Panc1 (cell line): ENCODE measurements at regions not wholly inside any gene's neighbourhood (a gene's known extent, or its start where the extent isn't known, plus 50 kb on each side); places are given as distances from the start of the nearest gene placed in this dataset.

Source experiments
- ATAC-seq: fragments of 200-7000 bp; cut with Tn5 transposase; 2 replicates; pipeline ENCODE4 v1.9.1; 2020; ENCODE audit warnings: mild to moderate bottlenecking, moderate library complexity
- BruUV-seq: library from RNA; stranded (reverse); fragments of 400-500 nt; replicated peaks from 2 replicates; lab custom pipeline; 2021; lab: Mats Ljungman, UMichigan
- CTCF ChIA-PET: fragments of 300-600 bp; sonication (Branson Sonifier 250); formaldehyde crosslinking; loops from one replicate; lab custom pipeline; 2022; ENCODE audit warnings: antibody characterized with exemption; lab: Charles Lee
- POLR2A ChIA-PET: fragments of 300-600 bp; sonication (Branson Sonifier 250); formaldehyde crosslinking; loops from one replicate; lab custom pipeline; 2022; ENCODE audit warnings: antibody characterized with exemption; lab: Charles Lee
- DNase-seq: peaks from one replicate; pipeline ENCODE4 v3.0.0-alpha.2; 2010; ENCODE audit warnings: low read depth, low spot score
- H3K27ac ChIP-seq: 2 replicates; pipeline ENCODE4 v1.5.1; 2011; ENCODE audit warnings: mild to moderate bottlenecking, low read length, inconsistent platforms
- H3K27me3 ChIP-seq: fragments of 200-500 bp; sonication (Bioruptor generic); 2 replicates; pipeline ENCODE4 v1.6.0; 2014; ENCODE audit warnings: low read length, inconsistent platforms; ENCODE audit not compliant: control insufficient read depth, insufficient read depth
- H3K36me3 ChIP-seq: fragments of 200-500 bp; sonication (Bioruptor generic); 2 replicates; pipeline ENCODE4 v1.5.1; 2014; ENCODE audit warnings: inconsistent platforms, mild to moderate bottlenecking, low read length, moderate library complexity; ENCODE audit not compliant: control insufficient read depth, insufficient read depth
- H3K4me1 ChIP-seq: 2 replicates; pipeline ENCODE4 v1.5.1; 2011; ENCODE audit warnings: inconsistent platforms, mild to moderate bottlenecking, low read length, moderate library complexity; ENCODE audit not compliant: control insufficient read depth, insufficient read depth
- H3K4me3 ChIP-seq, 2 experiments: 2 replicates each; pipeline ENCODE4 v1.5.1; 2011 to 2012; ENCODE audit warnings: low read depth in 2 of 2, low read length in 2 of 2, mild to moderate bottlenecking in 2 of 2, inconsistent platforms in 1 of 2, moderate library complexity in 1 of 2
- H3K9me3 ChIP-seq: fragments of 200-500 bp; sonication (Bioruptor generic); 2 replicates; pipeline ENCODE4 v1.5.1; 2014; ENCODE audit warnings: low read depth, mild to moderate bottlenecking, inconsistent platforms, low read length, moderate library complexity; ENCODE audit not compliant: control insufficient read depth, insufficient read depth
- CTCF ChIP-seq: fragments of 450-650 bp; IDR thresholded peaks from 2 replicates; pipeline ENCODE4 v1.5.1; 2017; ENCODE audit warnings: mild to moderate bottlenecking
- POLR2AphosphoS5 ChIP-seq: IDR thresholded peaks from 2 replicates; pipeline ENCODE4 v1.6.1; 2012; ENCODE audit warnings: mild to moderate bottlenecking, low read depth, low read length, moderate library complexity
- REST ChIP-seq, 2 experiments: IDR thresholded peaks; 2 replicates each; pipeline ENCODE4 v1.6.1; 2011 to 2012; ENCODE audit warnings: low read depth in 2 of 2, control low read depth in 1 of 2, low read length in 1 of 2, mild to moderate bottlenecking in 1 of 2, moderate library complexity in 1 of 2; ENCODE audit not compliant: insufficient read depth in 1 of 2
- SIN3A ChIP-seq: IDR thresholded peaks from 2 replicates; pipeline ENCODE4 v1.6.1; 2012; ENCODE audit warnings: low read depth, mild to moderate bottlenecking, low read length, moderate library complexity, borderline replicate concordance; ENCODE audit not compliant: insufficient read depth
- TCF7L2 ChIP-seq: IDR thresholded peaks from 2 replicates; pipeline ENCODE4 v1.6.1; 2011; ENCODE audit warnings: mild to moderate bottlenecking, low read depth, low read length, inconsistent platforms
- in situ Hi-C: cut with HindIII; loops from 2 replicates; pipeline ENCODE4 v1.10.0; 2016; ENCODE audit warnings: low sequenced_read_pairs, low pct_unique_long_range_greater_than_20kb
- intact Hi-C: fragments of 100-400 bp; cut with micrococcal nuclease; formaldehyde crosslinking; loops from one replicate; pipeline ENCODE4 v1.10.0; 2022; ENCODE audit not compliant: unreplicated experiment

- Histone ChIP-seq H3K9me3 (no peaks in the 10 kb centered on the region), H3K4me1 (no peaks in the 10 kb centered on the region), H3K27me3 (no peaks in the 10 kb centered on the region), H3K27ac (no peak overlapping the region), H3K36me3 (no peaks in the 10 kb centered on the region), H3K4me3 (no peak overlapping the region)
- ATAC-seq (no peak), DNase-seq (no peak)
- POLR2A ChIA-PET, result no interaction called here
- CTCF ChIA-PET, result no interaction called here
- TF ChIP-seq POLR2AphosphoS5, result no peak
- no peak for TF ChIP-seq TCF7L2
- TF ChIP-seq REST (IDR thresholded peaks at IDR 0.05; ENCODE audit: insufficient read depth in 1 of 2, low read depth in 2 of 2, low read length in 1 of 2), result no peak
- no peak for TF ChIP-seq SIN3A
- TF ChIP-seq CTCF, result no peak
- intact Hi-C loops, result no loop called here
- no TSS peak for BruUV-seq
- in situ Hi-C loops, result no loop called here
Measured at GRCh38 chr13:36530050-36530789, 97.9 kb downstream of the CCNA1 start.

GRCh38 chr13:36530861-36531590 is 98.7 kb downstream of the CCNA1 start:
- H3K27ac ChIP-seq, result no peak overlapping the region
- TF ChIP-seq SIN3A (no peak), POLR2AphosphoS5 (no peak), TCF7L2 (no peak), CTCF (no peak), REST (IDR thresholded peaks at IDR 0.05; ENCODE audit: insufficient read depth in 1 of 2, low read depth in 2 of 2, low read length in 1 of 2) (no peak)
- intact Hi-C loops, result no loop called here
- no peaks in the 10 kb centered on the region for H3K27me3 ChIP-seq
- in situ Hi-C loops, result no loop called here
- DNase-seq (no peak), ATAC-seq (no peak)
- no peaks in the 10 kb centered on the region for H3K4me1 ChIP-seq
- no peaks in the 10 kb centered on the region for H3K9me3 ChIP-seq
- no peaks in the 10 kb centered on the region for H3K36me3 ChIP-seq
- no peak overlapping the region for H3K4me3 ChIP-seq
- CTCF ChIA-PET, result no interaction called here
- POLR2A ChIA-PET, result no interaction called here
- no TSS peak for BruUV-seq
